Panc1 (cell line): ENCODE measurements at regions not wholly inside any gene's neighbourhood (a gene's known extent, or its start where the extent isn't known, plus 50 kb on each side); places are given as distances from the start of the nearest gene placed in this dataset.

Experiments
- ATAC-seq: fragments of 200-7000 bp; cut with Tn5 transposase; 2 replicates; pipeline ENCODE4 v1.9.1; 2020; ENCODE audit warnings: mild to moderate bottlenecking, moderate library complexity
- BruUV-seq: library from RNA; stranded (reverse); fragments of 400-500 nt; replicated peaks from 2 replicates; lab custom pipeline; 2021; lab: Mats Ljungman, UMichigan
- CTCF ChIA-PET: fragments of 300-600 bp; sonication (Branson Sonifier 250); formaldehyde crosslinking; loops from one replicate; lab custom pipeline; 2022; ENCODE audit warnings: antibody characterized with exemption; lab: Charles Lee
- POLR2A ChIA-PET: fragments of 300-600 bp; sonication (Branson Sonifier 250); formaldehyde crosslinking; loops from one replicate; lab custom pipeline; 2022; ENCODE audit warnings: antibody characterized with exemption; lab: Charles Lee
- DNase-seq: peaks from one replicate; pipeline ENCODE4 v3.0.0-alpha.2; 2010; ENCODE audit warnings: low read depth, low spot score
- H3K27ac ChIP-seq: 2 replicates; pipeline ENCODE4 v1.5.1; 2011; ENCODE audit warnings: mild to moderate bottlenecking, low read length, inconsistent platforms
- H3K27me3 ChIP-seq: fragments of 200-500 bp; sonication (Bioruptor generic); 2 replicates; pipeline ENCODE4 v1.6.0; 2014; ENCODE audit warnings: low read length, inconsistent platforms; ENCODE audit not compliant: control insufficient read depth, insufficient read depth
- H3K36me3 ChIP-seq: fragments of 200-500 bp; sonication (Bioruptor generic); 2 replicates; pipeline ENCODE4 v1.5.1; 2014; ENCODE audit warnings: inconsistent platforms, mild to moderate bottlenecking, low read length, moderate library complexity; ENCODE audit not compliant: control insufficient read depth, insufficient read depth
- H3K4me1 ChIP-seq: 2 replicates; pipeline ENCODE4 v1.5.1; 2011; ENCODE audit warnings: inconsistent platforms, mild to moderate bottlenecking, low read length, moderate library complexity; ENCODE audit not compliant: control insufficient read depth, insufficient read depth
- H3K4me3 ChIP-seq, 2 experiments: 2 replicates each; pipeline ENCODE4 v1.5.1; 2011 to 2012; ENCODE audit warnings: low read depth in 2 of 2, low read length in 2 of 2, mild to moderate bottlenecking in 2 of 2, inconsistent platforms in 1 of 2, moderate library complexity in 1 of 2
- H3K9me3 ChIP-seq: fragments of 200-500 bp; sonication (Bioruptor generic); 2 replicates; pipeline ENCODE4 v1.5.1; 2014; ENCODE audit warnings: low read depth, mild to moderate bottlenecking, inconsistent platforms, low read length, moderate library complexity; ENCODE audit not compliant: control insufficient read depth, insufficient read depth
- CTCF ChIP-seq: fragments of 450-650 bp; IDR thresholded peaks from 2 replicates; pipeline ENCODE4 v1.5.1; 2017; ENCODE audit warnings: mild to moderate bottlenecking
- POLR2AphosphoS5 ChIP-seq: IDR thresholded peaks from 2 replicates; pipeline ENCODE4 v1.6.1; 2012; ENCODE audit warnings: mild to moderate bottlenecking, low read depth, low read length, moderate library complexity
- REST ChIP-seq, 2 experiments: IDR thresholded peaks; 2 replicates each; pipeline ENCODE4 v1.6.1; 2011 to 2012; ENCODE audit warnings: low read depth in 2 of 2, control low read depth in 1 of 2, low read length in 1 of 2, mild to moderate bottlenecking in 1 of 2, moderate library complexity in 1 of 2; ENCODE audit not compliant: insufficient read depth in 1 of 2
- SIN3A ChIP-seq: IDR thresholded peaks from 2 replicates; pipeline ENCODE4 v1.6.1; 2012; ENCODE audit warnings: low read depth, mild to moderate bottlenecking, low read length, moderate library complexity, borderline replicate concordance; ENCODE audit not compliant: insufficient read depth
- TCF7L2 ChIP-seq: IDR thresholded peaks from 2 replicates; pipeline ENCODE4 v1.6.1; 2011; ENCODE audit warnings: mild to moderate bottlenecking, low read depth, low read length, inconsistent platforms
- in situ Hi-C: cut with HindIII; loops from 2 replicates; pipeline ENCODE4 v1.10.0; 2016; ENCODE audit warnings: low sequenced_read_pairs, low pct_unique_long_range_greater_than_20kb
- intact Hi-C: fragments of 100-400 bp; cut with micrococcal nuclease; formaldehyde crosslinking; loops from one replicate; pipeline ENCODE4 v1.10.0; 2022; ENCODE audit not compliant: unreplicated experiment

- no peaks in the 10 kb centered on the region; the same call in 1 of the 2 replicates for H3K9me3 ChIP-seq
- BruUV-seq: no TSS peak
- in situ Hi-C loops: no loop called here
These were observed 1237.3 kb upstream of the FAM98A start for GRCh38 chr2:34836361-34836760.

GRCh38 chr2:34831096-34831495, 1232.0 kb upstream of the FAM98A start:
- H3K27me3 ChIP-seq: no peaks in the 10 kb centered on the region
- DNase-seq (no peak), ATAC-seq (no peak)
- no peak for TF ChIP-seq REST (IDR thresholded peaks at IDR 0.05; ENCODE audit: insufficient read depth in 1 of 2, low read depth in 2 of 2, low read length in 1 of 2)
- no peak for TF ChIP-seq POLR2AphosphoS5
- no peak for TF ChIP-seq TCF7L2
- no peak for TF ChIP-seq SIN3A
- no peak for TF ChIP-seq CTCF
- no peaks in the 10 kb centered on the region for H3K4me1 ChIP-seq
- CTCF ChIA-PET: no interaction called here
- intact Hi-C loops (no loop called here), in situ Hi-C loops (no loop called here)
- no peaks in the 10 kb centered on the region; the same call in 1 of the 2 replicates for H3K9me3 ChIP-seq
- H3K27ac ChIP-seq: no peak overlapping the region
- no TSS peak for BruUV-seq
- H3K36me3 ChIP-seq: no peaks in the 10 kb centered on the region
- POLR2A ChIA-PET: no interaction called here
- no peak overlapping the region for H3K4me3 ChIP-seq

More at GRCh38 chr2:34836361-34836760, 1237.3 kb upstream of the FAM98A start:
- no peak for ATAC-seq
- H3K4me1 ChIP-seq: no peaks in the 10 kb centered on the region
- CTCF ChIA-PET: no interaction called here
- H3K27me3 ChIP-seq: no peaks in the 10 kb centered on the region
- intact Hi-C loops: no loop called here
- H3K27ac ChIP-seq: no peak overlapping the region
- TF ChIP-seq REST (IDR thresholded peaks at IDR 0.05; ENCODE audit: insufficient read depth in 1 of 2, low read depth in 2 of 2, low read length in 1 of 2) (no peak), POLR2AphosphoS5 (no peak), TCF7L2 (no peak), CTCF (no peak), SIN3A (no peak)
- no peak for DNase-seq
- H3K4me3 ChIP-seq: no peak overlapping the region
- no peaks in the 10 kb centered on the region for H3K36me3 ChIP-seq
- POLR2A ChIA-PET: no interaction called here
